HG03280 (cell line): ENCODE measurements at regions not wholly inside any gene's neighbourhood (a gene's known extent, or its start where the extent isn't known, plus 50 kb on each side); places are given as distances from the start of the nearest gene placed in this dataset.
"Not testable (repeated sequence)": the region's sequence is repeated elsewhere in the genome, so short reads cannot be mapped to it uniquely, and the experiment has no call there.

ENCODE experiments used
- ATAC-seq: cut with Tn5 transposase; IDR thresholded peaks from one replicate; pipeline ENCODE4 v1.9.1; 2021; ENCODE audit warnings: mild to moderate bottlenecking, moderate library complexity; ENCODE audit not compliant: unreplicated experiment

DNA sequence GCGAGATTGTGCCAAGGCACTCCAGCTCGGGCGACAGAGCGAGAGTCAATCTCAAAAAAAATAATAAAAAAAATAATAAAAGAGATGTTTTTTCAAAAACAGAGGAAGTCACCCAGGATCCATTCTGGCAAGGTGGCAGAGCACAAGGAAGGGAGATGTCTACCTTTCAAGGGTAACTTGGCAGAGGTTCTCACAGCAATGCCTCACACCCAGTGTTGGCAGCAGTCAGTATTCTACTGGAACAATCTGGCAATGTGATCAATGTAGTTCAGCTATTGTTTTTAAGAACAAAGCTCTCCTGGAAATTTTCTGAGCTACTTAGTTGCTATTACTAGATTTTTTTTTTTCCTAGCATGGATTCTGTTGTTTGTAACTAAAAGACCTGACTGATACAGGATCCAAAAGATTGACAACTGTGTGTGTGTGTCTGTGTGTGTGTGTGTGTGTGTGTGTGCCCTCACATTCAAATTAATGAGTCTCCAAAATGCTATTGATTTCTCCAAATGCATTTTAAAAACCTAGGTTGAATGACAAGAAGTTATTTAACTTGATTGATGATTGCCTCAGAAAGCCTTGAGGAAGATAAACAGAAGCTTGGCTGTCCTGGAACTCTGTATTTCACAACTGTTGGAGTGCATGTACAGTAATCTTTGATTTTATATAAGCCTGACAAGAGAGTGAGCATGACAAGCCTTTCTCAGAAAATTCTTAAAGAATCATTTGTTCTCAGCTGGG lies 114.1 kb upstream of the RREB1 start:
- no peak for ATAC-seq

DNA sequence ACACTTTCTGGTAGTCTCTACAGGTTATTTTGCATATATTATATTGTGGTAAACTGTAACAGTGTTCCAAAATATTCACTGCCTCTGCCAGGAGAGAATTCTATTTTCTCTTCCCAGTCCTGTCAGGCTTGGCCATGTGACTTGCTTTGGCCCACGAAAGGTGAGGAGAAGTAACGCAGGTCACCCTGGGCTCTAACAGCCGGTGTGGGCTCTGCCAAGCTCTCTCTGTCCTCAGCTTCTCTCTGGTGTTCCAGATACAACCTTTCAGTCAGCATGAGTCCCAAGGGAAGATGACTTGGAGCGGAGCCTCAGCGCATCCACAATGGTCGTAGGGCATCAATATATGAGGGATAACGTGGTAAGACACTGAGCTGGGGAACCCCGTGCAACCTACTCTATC lies 113.0 kb upstream of the RREB1 start:
- no peak for ATAC-seq

- ATAC-seq, result no peak
Observed at GRCh38 chr6:6995328-6995727, 112.4 kb upstream of the RREB1 start.

DNA sequence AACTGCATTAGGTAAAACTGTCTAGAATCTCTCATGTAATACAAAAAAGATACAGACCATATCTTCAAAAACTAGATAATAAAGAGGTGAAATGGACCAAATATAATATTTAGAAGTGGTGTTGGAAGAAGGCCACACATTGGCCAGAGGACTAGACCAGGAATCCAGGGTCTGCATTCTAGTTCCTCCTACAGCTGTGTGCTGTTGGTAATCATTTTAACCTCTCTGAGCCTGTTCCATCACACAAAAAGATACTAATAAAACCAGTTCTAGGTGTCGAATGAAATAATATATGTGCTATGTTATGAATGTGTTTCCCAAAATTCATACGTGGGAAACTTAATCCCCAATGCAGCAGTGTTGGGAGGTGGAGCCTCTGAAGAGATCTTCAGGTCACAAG lies 111.6 kb upstream of the RREB1 start:
- ATAC-seq, result no peak

GRCh38 chr6:6997263-6998193 lies 110.2 kb upstream of the RREB1 start:
- no peak for ATAC-seq

DNA sequence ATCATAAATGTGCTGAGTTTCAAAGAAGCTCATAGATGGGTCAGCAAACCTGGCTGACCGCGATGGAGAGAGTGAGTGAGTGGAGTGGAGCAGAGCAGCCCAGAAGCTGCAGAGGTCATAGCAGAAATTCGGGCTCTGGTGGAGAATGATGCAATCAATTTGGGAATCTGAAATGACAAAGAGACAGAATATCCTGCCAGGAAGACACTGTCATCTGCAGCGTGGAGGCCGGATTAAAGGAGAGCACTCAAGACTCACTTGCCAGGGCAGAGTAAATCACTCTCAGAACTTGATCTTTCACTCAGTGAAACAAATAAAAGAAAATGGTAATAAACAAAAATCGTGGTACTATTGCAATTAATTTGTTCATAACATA lies 109.6 kb upstream of the RREB1 start:
- no peak for ATAC-seq

- ATAC-seq, result no peak
Observed at GRCh38 chr6:7000825-7001777, 106.7 kb upstream of the RREB1 start.

GRCh38 chr6:7003041-7003440 lies 104.7 kb upstream of the RREB1 start:
- no peak for ATAC-seq

GRCh38 chr6:7004581-7005297 lies 103.0 kb upstream of the RREB1 start:
- ATAC-seq, result no peak

GRCh38 chr6:7006515-7007191 lies 101.1 kb upstream of the RREB1 start:
- ATAC-seq, result no peak

DNA sequence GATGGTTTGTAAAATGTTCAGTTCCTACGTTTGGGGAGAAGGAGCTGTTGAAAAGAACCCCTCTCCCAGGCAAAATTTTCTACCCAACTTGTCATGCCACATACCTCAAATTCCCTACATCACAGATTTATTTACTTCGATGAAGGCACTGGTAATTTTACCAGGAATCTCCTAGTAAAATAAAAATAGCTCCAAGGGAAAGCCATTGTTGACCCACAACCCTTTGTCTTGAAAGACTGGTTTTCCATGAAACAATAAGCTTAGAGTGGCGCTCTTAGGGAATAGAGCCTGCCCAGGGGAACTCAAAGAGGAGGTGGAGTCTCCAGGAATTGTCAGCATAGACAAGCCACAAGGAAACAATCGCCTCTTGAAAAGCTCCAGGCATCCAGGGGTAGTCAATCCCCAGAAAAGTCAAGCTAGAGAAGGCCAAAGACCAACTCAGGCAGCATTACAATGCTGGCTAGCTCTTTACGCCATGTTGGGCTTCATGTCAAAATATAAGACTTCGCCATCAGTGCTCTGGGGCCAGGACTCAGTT lies 99.2 kb upstream of the RREB1 start:
- no peak for ATAC-seq

GRCh38 chr6:7016226-7016625 lies 91.5 kb upstream of the RREB1 start:
- ATAC-seq, result no peak

DNA sequence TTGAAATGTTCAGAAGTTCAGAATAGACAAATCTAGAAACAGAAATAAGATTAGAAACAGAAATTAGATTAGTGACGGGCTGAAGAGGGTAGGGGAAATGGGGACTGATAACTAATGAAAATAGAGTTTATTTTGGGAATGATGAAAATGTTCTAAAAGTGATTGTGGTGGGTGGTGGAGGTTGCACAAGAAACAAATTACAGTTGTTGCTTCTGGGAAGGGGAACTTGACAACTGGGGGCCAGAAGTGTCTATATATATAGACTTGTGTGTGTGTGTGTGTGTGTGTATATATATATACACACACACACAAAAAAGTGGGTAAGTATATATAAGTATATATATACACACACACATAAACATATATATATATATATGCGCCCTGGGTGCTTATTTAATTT lies 86.5 kb upstream of the RREB1 start:
- ATAC-seq, result no peak

DNA sequence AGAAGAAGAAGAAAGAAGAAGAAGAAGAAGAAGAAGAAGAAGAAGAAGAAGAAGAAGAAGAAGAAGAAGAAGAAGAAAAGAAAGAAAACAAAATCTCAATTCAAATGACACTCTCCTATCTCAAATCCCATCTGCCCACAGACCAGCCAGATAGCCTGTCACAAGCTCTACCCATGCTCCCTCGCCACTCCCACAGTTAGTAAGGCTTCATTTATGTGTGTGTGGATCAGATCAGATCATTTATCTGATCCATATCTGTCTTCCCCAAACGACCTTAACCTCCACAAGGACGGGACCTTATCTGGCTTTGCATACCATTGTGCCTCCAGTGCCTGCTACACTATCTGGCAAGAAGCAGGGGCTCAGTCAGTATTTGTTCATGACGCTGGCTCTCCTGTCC lies 81.9 kb upstream of the RREB1 start:
- ATAC-seq, result no peak

GRCh38 chr6:7028963-7029362 lies 78.8 kb upstream of the RREB1 start:
- not testable (repeated sequence) for ATAC-seq

GRCh38 chr6:7030968-7031367 lies 76.8 kb upstream of the RREB1 start:
- not testable (repeated sequence) for ATAC-seq

DNA sequence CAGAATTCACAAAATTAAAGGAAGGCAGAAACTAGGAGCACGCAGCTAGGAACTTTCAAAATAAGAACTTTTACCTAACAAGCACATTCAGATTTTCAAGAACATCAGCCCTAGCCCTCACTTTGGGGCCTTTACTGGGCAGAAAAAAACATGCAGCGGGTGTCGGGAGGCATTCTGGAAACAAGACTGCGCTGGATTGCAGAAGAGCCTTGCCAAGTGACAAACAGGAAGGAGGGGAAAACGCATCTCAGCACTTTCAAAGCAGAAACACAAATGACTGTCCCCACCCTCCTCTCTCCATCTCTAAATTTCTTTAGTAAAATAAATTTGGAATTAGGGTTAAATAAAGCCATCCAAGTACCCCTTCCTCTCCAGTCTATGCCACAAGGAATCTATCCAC lies 74.6 kb upstream of the RREB1 start:
- no peak for ATAC-seq

GRCh38 chr6:7034055-7034454 lies 73.7 kb upstream of the RREB1 start:
- no peak for ATAC-seq

GRCh38 chr6:7035837-7036249 lies 71.9 kb upstream of the RREB1 start:
- no peak for ATAC-seq
